WTC11 (cell line): ENCODE measurements at regions not wholly inside any gene's neighbourhood (a gene's known extent, or its start where the extent isn't known, plus 50 kb on each side); places are given as distances from the start of the nearest gene placed in this dataset.

ENCODE experiments used
- ATAC-seq: fragments of 200-7000 bp; cut with Tn5 transposase; 2 replicates; pipeline ENCODE4 v1.10.0; 2021; ENCODE audit warnings: mild to moderate bottlenecking, moderate library complexity
- CTCF ChIA-PET: fragments of 300-600 bp; sonication (Branson Sonifier 250); formaldehyde crosslinking; loops from one replicate; lab custom pipeline; 2021; ENCODE audit warnings: antibody characterized with exemption; lab: Charles Lee
- POLR2A ChIA-PET: fragments of 350-600 bp; sonication (Branson Sonifier 250); formaldehyde crosslinking; loops from one replicate; lab custom pipeline; 2021; ENCODE audit warnings: antibody characterized with exemption; lab: Charles Lee
- DNase-seq: peaks from one replicate; pipeline ENCODE4 v3.0.0; 2021; ENCODE audit warnings: low spot score
- H3K27ac Mint-ChIP-seq: 2 replicates; pipeline ENCODE4 v1.8.0; 2021; ENCODE audit warnings: mixed read lengths
- H3K27me3 Mint-ChIP-seq: 2 replicates; pipeline ENCODE4 v1.8.0; 2021; ENCODE audit warnings: low read depth, mild to moderate bottlenecking, moderate library complexity, mixed read lengths
- H3K36me3 Mint-ChIP-seq: 2 replicates; pipeline ENCODE4 v1.8.0; 2021; ENCODE audit warnings: mixed read lengths
- H3K4me1 Mint-ChIP-seq: 2 replicates; pipeline ENCODE4 v1.8.0; 2022; ENCODE audit warnings: mixed read lengths
- H3K4me3 Mint-ChIP-seq: 2 replicates; pipeline ENCODE4 v1.8.0; 2021; ENCODE audit warnings: mild to moderate bottlenecking, moderate library complexity, mixed read lengths
- H3K9me3 Mint-ChIP-seq: 2 replicates; pipeline ENCODE4 v1.8.0; 2021; ENCODE audit warnings: mixed read lengths
- GABPB1 ChIP-seq: sonication (generic); formaldehyde crosslinking; IDR thresholded peaks from 2 replicates; pipeline ENCODE4 v1.8.1; 2023; ENCODE audit warnings: mild to moderate bottlenecking, missing genetic modification reagents
- HMGA2 ChIP-seq: fragments of 250-450 bp; sonication (Bioruptor Pico); IDR thresholded peaks from 2 replicates; pipeline ENCODE4 v1.4.0; 2021; ENCODE audit warnings: mild to moderate bottlenecking, moderate library complexity
- IRF2 ChIP-seq: sonication (generic); formaldehyde crosslinking; IDR thresholded peaks from 2 replicates; pipeline ENCODE4 v1.8.0; 2022; ENCODE audit warnings: low read depth, missing genetic modification reagents, borderline replicate concordance
- NFATC4 ChIP-seq: fragments of 250-450 bp; sonication (Bioruptor Pico); IDR thresholded peaks from 2 replicates; pipeline ENCODE4 v1.9.0; 2021; ENCODE audit warnings: mild to moderate bottlenecking
- ZNF416 ChIP-seq: fragments of 250-450 bp; sonication (Bioruptor Pico); IDR thresholded peaks from 2 replicates; pipeline ENCODE4 v1.9.0; 2021; ENCODE audit warnings: mild to moderate bottlenecking, inconsistent platforms
- ZNF671 ChIP-seq: fragments of 250-450 bp; sonication (Bioruptor Pico); IDR thresholded peaks from 2 replicates; pipeline ENCODE4 v1.8.0; 2021; ENCODE audit warnings: mild to moderate bottlenecking
- TF ChIP-seq, protein P1 (sequence below): sonication (generic); formaldehyde crosslinking; IDR thresholded peaks from 2 replicates; pipeline ENCODE4 v1.8.1; 2023; ENCODE audit warnings: mild to moderate bottlenecking, missing genetic modification reagents, borderline replicate concordance
- TF ChIP-seq, protein P2 (sequence below): sonication (generic); formaldehyde crosslinking; IDR thresholded peaks from 2 replicates; pipeline ENCODE4 v1.8.0; 2023; ENCODE audit warnings: missing genetic modification reagents, mild to moderate bottlenecking, borderline replicate concordance
- TF ChIP-seq, protein P3 (sequence below): sonication (generic); formaldehyde crosslinking; IDR thresholded peaks from 2 replicates; pipeline ENCODE4 v1.8.1; 2023; ENCODE audit warnings: mild to moderate bottlenecking, missing genetic modification reagents
- TF ChIP-seq, protein P4 (sequence below): fragments of 250-450 bp; sonication (Bioruptor Pico); IDR thresholded peaks from 2 replicates; pipeline ENCODE4 v1.9.0; 2021; ENCODE audit warnings: mild to moderate bottlenecking

DNA sequence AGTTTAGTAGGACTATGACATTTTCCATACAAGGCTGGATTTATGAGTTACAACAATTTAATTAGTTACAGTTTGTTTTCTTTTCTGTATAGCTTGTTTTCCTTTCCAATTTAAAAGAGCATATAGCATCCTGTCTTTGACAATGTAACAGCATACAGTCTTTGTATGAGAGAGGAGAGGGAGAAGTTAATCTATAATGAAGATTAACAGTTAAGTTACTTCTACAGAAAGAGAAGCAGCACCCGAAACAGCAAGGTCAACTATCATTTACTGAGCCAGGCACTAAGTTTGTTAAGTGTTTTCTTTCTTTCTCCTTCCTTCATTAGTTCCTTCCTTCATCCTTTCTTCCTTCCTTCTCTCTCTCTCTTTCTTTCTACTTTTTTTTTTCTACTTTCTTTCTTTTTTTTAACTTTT lies 52.3 kb upstream of the RAB4A start:
- Mint-ChIP-seq H3K36me3 (no peaks in the 10 kb centered on the region), H3K27ac (no peak overlapping the region), H3K9me3 (no peaks in the 10 kb centered on the region), H3K27me3 (no peaks in the 10 kb centered on the region; the same call in 1 of the 2 replicates), H3K4me3 (no peak overlapping the region), H3K4me1 (peaks cover 5% of the 10 kb centered on the region)
- ChIA-PET CTCF (no interaction called here), POLR2A (no interaction called here)
- TF ChIP-seq IRF2 (CRISPR knock-in tag): no peak
- TF ChIP-seq, protein P1, sequence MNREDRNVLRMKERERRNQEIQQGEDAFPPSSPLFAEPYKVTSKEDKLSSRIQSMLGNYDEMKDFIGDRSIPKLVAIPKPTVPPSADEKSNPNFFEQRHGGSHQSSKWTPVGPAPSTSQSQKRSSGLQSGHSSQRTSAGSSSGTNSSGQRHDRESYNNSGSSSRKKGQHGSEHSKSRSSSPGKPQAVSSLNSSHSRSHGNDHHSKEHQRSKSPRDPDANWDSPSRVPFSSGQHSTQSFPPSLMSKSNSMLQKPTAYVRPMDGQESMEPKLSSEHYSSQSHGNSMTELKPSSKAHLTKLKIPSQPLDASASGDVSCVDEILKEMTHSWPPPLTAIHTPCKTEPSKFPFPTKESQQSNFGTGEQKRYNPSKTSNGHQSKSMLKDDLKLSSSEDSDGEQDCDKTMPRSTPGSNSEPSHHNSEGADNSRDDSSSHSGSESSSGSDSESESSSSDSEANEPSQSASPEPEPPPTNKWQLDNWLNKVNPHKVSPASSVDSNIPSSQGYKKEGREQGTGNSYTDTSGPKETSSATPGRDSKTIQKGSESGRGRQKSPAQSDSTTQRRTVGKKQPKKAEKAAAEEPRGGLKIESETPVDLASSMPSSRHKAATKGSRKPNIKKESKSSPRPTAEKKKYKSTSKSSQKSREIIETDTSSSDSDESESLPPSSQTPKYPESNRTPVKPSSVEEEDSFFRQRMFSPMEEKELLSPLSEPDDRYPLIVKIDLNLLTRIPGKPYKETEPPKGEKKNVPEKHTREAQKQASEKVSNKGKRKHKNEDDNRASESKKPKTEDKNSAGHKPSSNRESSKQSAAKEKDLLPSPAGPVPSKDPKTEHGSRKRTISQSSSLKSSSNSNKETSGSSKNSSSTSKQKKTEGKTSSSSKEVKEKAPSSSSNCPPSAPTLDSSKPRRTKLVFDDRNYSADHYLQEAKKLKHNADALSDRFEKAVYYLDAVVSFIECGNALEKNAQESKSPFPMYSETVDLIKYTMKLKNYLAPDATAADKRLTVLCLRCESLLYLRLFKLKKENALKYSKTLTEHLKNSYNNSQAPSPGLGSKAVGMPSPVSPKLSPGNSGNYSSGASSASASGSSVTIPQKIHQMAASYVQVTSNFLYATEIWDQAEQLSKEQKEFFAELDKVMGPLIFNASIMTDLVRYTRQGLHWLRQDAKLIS: no peak
- TF ChIP-seq, protein P2, sequence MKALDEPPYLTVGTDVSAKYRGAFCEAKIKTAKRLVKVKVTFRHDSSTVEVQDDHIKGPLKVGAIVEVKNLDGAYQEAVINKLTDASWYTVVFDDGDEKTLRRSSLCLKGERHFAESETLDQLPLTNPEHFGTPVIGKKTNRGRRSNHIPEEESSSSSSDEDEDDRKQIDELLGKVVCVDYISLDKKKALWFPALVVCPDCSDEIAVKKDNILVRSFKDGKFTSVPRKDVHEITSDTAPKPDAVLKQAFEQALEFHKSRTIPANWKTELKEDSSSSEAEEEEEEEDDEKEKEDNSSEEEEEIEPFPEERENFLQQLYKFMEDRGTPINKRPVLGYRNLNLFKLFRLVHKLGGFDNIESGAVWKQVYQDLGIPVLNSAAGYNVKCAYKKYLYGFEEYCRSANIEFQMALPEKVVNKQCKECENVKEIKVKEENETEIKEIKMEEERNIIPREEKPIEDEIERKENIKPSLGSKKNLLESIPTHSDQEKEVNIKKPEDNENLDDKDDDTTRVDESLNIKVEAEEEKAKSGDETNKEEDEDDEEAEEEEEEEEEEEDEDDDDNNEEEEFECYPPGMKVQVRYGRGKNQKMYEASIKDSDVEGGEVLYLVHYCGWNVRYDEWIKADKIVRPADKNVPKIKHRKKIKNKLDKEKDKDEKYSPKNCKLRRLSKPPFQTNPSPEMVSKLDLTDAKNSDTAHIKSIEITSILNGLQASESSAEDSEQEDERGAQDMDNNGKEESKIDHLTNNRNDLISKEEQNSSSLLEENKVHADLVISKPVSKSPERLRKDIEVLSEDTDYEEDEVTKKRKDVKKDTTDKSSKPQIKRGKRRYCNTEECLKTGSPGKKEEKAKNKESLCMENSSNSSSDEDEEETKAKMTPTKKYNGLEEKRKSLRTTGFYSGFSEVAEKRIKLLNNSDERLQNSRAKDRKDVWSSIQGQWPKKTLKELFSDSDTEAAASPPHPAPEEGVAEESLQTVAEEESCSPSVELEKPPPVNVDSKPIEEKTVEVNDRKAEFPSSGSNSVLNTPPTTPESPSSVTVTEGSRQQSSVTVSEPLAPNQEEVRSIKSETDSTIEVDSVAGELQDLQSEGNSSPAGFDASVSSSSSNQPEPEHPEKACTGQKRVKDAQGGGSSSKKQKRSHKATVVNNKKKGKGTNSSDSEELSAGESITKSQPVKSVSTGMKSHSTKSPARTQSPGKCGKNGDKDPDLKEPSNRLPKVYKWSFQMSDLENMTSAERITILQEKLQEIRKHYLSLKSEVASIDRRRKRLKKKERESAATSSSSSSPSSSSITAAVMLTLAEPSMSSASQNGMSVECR (CRISPR knock-in tag): no peak
- TF ChIP-seq, protein P3, sequence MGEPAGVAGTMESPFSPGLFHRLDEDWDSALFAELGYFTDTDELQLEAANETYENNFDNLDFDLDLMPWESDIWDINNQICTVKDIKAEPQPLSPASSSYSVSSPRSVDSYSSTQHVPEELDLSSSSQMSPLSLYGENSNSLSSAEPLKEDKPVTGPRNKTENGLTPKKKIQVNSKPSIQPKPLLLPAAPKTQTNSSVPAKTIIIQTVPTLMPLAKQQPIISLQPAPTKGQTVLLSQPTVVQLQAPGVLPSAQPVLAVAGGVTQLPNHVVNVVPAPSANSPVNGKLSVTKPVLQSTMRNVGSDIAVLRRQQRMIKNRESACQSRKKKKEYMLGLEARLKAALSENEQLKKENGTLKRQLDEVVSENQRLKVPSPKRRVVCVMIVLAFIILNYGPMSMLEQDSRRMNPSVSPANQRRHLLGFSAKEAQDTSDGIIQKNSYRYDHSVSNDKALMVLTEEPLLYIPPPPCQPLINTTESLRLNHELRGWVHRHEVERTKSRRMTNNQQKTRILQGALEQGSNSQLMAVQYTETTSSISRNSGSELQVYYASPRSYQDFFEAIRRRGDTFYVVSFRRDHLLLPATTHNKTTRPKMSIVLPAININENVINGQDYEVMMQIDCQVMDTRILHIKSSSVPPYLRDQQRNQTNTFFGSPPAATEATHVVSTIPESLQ (CRISPR knock-in tag): no peak
- no peak for TF ChIP-seq ZNF671
- ATAC-seq: no peak
- no peak for DNase-seq

DNA sequence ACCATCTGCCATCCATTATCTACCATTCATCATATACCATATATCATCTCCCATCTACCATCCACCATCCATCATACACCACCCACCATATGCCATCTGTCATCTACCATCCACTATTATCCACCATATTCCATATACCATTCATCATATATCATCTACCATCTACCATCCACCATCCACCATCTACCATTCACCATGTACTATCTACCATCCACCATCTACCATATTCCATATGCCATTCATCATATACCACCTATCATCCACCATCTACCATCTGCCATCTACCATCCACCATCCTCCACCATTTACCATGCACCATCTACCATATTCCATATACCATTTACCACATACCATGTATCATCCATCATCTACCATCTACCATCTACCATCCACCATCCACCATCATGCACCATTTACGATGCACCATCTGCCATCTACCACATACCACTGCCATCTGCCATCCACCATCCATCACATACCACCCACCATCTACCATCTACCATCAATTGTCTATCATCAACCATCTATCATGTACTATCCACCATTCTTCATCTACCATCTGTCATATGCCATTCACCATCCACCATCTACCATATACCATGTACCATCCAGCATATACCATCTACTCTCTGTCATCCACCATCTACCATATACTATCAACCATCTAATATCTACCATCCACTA lies 50.6 kb upstream of the RAB4A start:
- no peak for DNase-seq
- H3K27ac Mint-ChIP-seq: no peak overlapping the region
- no peak for TF ChIP-seq HMGA2
- no peak for TF ChIP-seq NFATC4
- TF ChIP-seq ZNF416 (CRISPR knock-in tag): no peak
- TF ChIP-seq, all 79 proteins: peak for 0
- Mint-ChIP-seq H3K9me3 (no peaks in the 10 kb centered on the region), H3K36me3 (no peaks in the 10 kb centered on the region), H3K4me3 (no peak overlapping the region), H3K4me1 (peaks cover 17% of the 10 kb centered on the region), H3K27me3 (no peaks in the 10 kb centered on the region; the same call in 1 of the 2 replicates)
- ATAC-seq: no peak
- ChIA-PET POLR2A (no interaction called here), CTCF (no interaction called here)

DNA sequence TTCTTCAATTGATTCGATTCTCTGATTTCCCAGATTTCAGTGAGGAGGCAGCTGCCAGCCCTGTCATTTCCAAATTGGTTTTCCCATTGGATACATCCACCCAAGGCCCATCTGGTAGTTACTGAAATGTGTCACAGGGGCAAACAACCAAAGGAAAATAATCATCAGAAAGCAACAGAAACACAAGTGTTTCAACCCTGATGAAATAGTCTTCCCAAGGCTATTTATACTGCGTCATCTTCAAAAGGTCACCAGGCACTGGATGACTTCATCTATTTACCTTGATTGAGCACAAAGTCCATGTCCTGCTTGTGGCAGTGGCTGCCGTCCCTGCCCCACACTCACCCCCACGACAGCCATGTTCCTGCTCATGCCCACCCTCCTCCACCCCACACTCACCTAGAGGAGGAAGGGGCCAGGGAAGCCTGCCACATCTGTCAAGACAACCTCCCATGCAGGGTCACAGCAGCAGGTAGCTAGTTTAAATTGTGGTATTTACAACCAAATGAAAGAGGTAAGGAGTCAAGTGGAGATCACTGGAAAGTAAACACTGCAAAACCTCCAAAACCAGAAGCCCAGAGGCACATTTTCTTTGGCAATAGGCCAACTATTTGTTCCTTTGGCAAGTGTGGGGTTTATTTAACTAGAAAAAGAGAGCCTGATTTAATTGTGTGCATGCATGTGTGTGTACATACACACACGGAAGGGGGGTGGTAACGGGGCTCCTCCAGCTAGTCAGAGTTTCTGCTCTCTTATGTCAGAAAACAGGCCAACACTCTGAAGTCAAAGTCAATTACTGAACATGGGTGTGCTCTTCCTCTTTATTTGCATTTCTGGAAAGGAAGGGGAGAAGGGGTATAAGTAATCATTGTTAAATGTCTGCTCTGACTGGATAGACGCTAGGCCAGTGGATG lies 49.5 kb upstream of the RAB4A start:
- H3K36me3 Mint-ChIP-seq: no peaks in the 10 kb centered on the region
- ATAC-seq: peak; percentile 59; the same call in 1 of the 2 replicates
- CTCF ChIA-PET: no interaction called here
- peak; percentile 95 for TF ChIP-seq GABPB1 (CRISPR knock-in tag)
- TF ChIP-seq, protein P4, sequence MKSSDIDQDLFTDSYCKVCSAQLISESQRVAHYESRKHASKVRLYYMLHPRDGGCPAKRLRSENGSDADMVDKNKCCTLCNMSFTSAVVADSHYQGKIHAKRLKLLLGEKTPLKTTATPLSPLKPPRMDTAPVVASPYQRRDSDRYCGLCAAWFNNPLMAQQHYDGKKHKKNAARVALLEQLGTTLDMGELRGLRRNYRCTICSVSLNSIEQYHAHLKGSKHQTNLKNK (CRISPR knock-in tag): no peak
- TF ChIP-seq, all 79 proteins: peak for 1
- H3K9me3 Mint-ChIP-seq: no peaks in the 10 kb centered on the region
- POLR2A ChIA-PET: no interaction called here
- H3K4me3 Mint-ChIP-seq: no peak overlapping the region
- no peaks in the 10 kb centered on the region; the same call in 1 of the 2 replicates for H3K27me3 Mint-ChIP-seq
- no peak for DNase-seq
- peaks cover 19% of the 10 kb centered on the region for H3K4me1 Mint-ChIP-seq
- H3K27ac Mint-ChIP-seq: no peak overlapping the region
